ENCODE measurements at regions not wholly inside any gene's neighbourhood (a gene's known extent, or its start where the extent isn't known, plus 50 kb on each side); places are given as distances from the start of the nearest gene placed in this dataset.

GRCh38 chr1:38291906-38292521 is 245.4 kb upstream of the POU3F1 start:
- no peak for DNase-seq (ENCODE audit: low read depth)
- no peak overlapping the region for H3K4me3 ChIP-seq (ENCODE audit: low read depth, low read length)
- TF ChIP-seq CTCF (conservative IDR thresholded peaks at IDR 0.05; ENCODE audit: low read depth, low read length): no peak

DNA sequence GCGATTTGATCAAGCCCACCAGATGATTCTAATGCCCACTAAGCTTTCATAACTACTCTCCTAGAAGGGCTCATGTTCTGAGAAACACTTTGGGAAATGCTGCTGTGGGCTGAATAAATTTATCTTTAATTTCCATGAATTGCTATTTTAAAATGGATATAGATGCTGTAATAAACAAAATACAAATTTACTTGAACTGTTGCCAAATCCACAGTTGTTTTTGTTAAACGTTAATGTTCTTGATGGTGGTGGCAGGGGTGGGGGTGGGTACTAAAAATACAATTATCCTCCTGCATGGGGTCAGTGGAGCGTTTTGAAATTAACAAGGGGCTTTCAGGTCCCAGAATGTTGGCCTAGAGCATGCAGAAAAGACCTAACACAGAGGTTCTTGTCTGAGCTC is 244.7 kb upstream of the POU3F1 start:
- no peak for DNase-seq (ENCODE audit: low read depth)
- no peak overlapping the region for H3K4me3 ChIP-seq (ENCODE audit: low read depth, low read length)
- TF ChIP-seq CTCF (conservative IDR thresholded peaks at IDR 0.05; ENCODE audit: low read depth, low read length): no peak

GRCh38 chr1:38289034-38289433 is 242.4 kb upstream of the POU3F1 start:
- no peak overlapping the region for H3K4me3 ChIP-seq (ENCODE audit: low read depth, low read length)
- DNase-seq (ENCODE audit: low read depth): no peak
- no peak for TF ChIP-seq CTCF (conservative IDR thresholded peaks at IDR 0.05; ENCODE audit: low read depth, low read length)

DNA sequence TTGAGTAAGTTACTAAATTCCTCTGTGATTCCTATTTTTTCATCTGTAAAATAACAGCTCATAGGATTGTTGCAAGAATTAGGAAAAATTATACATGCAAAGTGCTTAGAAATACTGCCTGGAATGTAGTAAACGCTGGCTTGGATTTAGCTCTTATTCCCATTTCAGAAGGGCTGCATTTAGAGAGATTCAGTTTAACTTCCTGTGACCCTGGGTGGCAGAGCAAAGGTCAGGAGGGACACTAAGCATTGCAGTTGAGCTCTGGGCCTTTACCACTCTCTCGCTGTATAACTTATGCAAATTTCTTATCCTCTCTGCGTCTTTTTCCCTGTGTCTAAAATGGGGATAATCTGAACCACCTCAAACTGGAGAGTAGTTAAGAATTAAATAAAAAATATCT is 241.0 kb upstream of the POU3F1 start:
- no peak for TF ChIP-seq CTCF (conservative IDR thresholded peaks at IDR 0.05; ENCODE audit: low read depth, low read length)
- no peak for DNase-seq (ENCODE audit: low read depth)
- no peak overlapping the region for H3K4me3 ChIP-seq (ENCODE audit: low read depth, low read length)

DNA sequence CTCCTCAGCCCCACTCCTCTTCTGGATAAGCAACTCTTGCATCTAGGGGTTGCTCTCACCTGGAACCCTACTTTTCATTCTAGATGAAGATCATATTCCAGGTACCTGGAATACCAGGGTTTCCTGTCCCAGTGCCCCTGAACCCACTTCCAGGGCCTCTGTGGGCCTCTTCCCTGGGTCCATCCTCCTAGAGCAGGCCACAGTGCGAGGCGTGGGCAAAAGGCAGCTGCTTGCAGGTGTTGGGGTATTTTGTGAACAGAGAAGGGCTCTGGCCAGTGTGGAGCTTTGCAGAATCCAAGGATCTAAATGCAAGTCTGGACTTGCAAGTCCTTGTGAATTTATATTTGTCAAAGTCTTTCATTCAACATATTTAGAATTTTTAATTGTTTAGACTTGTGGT is 240.4 kb upstream of the POU3F1 start:
- no peak for DNase-seq (ENCODE audit: low read depth)
- no peak overlapping the region for H3K4me3 ChIP-seq (ENCODE audit: low read depth, low read length)
- no peak for TF ChIP-seq CTCF (conservative IDR thresholded peaks at IDR 0.05; ENCODE audit: low read depth, low read length)

DNA sequence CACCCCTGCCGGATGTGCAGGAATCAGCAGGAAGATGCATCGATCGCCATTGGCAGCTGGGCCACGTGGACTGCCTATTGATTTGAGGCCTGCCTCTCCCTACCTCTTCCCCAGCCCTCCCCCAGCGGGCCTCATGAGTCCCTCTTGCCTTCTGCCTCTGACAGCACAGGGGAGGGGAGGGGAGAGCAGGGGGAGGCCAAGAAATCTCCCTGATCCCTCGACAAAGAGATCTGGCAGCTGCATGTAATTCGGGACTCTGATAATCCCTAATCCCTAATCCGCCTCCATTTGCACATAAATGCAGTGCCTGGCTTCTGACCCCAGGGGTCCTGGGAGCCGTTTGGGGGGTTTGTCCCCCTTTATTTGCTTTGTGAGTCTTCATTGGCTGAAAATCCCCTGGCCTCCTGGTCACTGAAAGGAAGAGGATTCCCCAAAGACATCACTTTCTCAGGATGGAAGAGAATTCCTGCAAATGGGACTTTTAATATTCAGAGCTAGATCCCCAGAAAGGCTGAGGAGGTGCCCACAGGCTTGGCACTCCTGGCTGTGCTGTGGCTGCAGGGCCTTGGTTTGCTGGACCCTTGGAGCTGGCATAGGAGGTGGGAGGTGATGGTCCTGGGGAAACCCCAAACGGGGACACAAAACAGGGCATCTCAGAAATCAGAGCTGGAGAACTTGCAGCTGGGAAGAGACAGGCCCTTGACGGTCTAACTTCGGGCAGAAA is 239.4 kb upstream of the POU3F1 start:
- no peak overlapping the region for H3K4me3 ChIP-seq (ENCODE audit: low read depth, low read length)
- TF ChIP-seq CTCF (conservative IDR thresholded peaks at IDR 0.05; ENCODE audit: low read depth, low read length): no peak

GRCh38 chr1:38284953-38285352 is 238.4 kb upstream of the POU3F1 start:
- DNase-seq (ENCODE audit: low read depth): no peak
- TF ChIP-seq CTCF (conservative IDR thresholded peaks at IDR 0.05; ENCODE audit: low read depth, low read length): no peak
- H3K4me3 ChIP-seq (ENCODE audit: low read depth, low read length): no peak overlapping the region

More for the DNA sequence above, 239.4 kb upstream of the POU3F1 start:
- DNase-seq (ENCODE audit: low read depth): no peak
